Keratinocyte (primary cell): ENCODE measurements at regions not wholly inside any gene's neighbourhood (a gene's known extent, or its start where the extent isn't known, plus 50 kb on each side); places are given as distances from the start of the nearest gene placed in this dataset.
"Not testable (repeated sequence)": the region's sequence is repeated elsewhere in the genome, so short reads cannot be mapped to it uniquely, and the experiment has no call there.

Source experiments
- CTCF ChIP-seq, 3 experiments: IDR thresholded peaks in 1 of 3; conservative IDR thresholded peaks in 1 of 3; optimal IDR thresholded peaks in 1 of 3; 2 replicates in 2 of 3; 3 replicates in 1 of 3; pipeline versions ENCODE3 to v1.5.1; 2011; ENCODE audit warnings: low read length in 3 of 3, mild to moderate bottlenecking in 3 of 3, moderate library complexity in 2 of 3, control low read depth in 1 of 3, inconsistent platforms in 1 of 3; ENCODE audit not compliant: insufficient read depth in 2 of 3; ENCODE audit errors: extremely low read depth in 1 of 3
- EZH2 ChIP-seq: IDR thresholded peaks from one replicate; pipeline ENCODE4 v1.6.1; 2012; ENCODE audit warnings: inconsistent platforms, mild to moderate bottlenecking, low read length, moderate library complexity

- TF ChIP-seq CTCF (optimal IDR thresholded peaks at IDR 0.05 in 1 of 3, IDR thresholded peaks at IDR 0.05 in 1 of 3, conservative IDR thresholded peaks at IDR 0.05 in 1 of 3; ENCODE audit: extremely low read depth in 1 of 3, insufficient read depth in 2 of 3, low read length in 3 of 3); EZH2: not testable (repeated sequence)
Observed at GRCh38 chr5:3147405-3147804, 395.9 kb upstream of the IRX2 start.
